Peyer's patch (tissue), 4 donors: ENCODE measurements at regions not wholly inside any gene's neighbourhood (a gene's known extent, or its start where the extent isn't known, plus 50 kb on each side); places are given as distances from the start of the nearest gene placed in this dataset.

Source experiments
- POLR2A ChIP-seq, 2 donors: fragments of 450-650 bp; IDR thresholded peaks; one replicate each; pipeline ENCODE4 v1.5.1; 2017; ENCODE audit warnings: antibody characterized with exemption in 2 of 2, mild to moderate bottlenecking in 2 of 2, moderate library complexity in 2 of 2
- TF ChIP-seq, protein P1 (sequence below), 6 experiments: fragments of 450-650 bp in 4 of 6; fragments of 200-600 bp in 2 of 6; sonication (generic) in 1 of 6; IDR thresholded peaks; one replicate each; pipeline ENCODE4 v1.5.1; 2017 to 2019; ENCODE audit warnings: antibody characterized with exemption in 6 of 6, mild to moderate bottlenecking in 3 of 6, moderate library complexity in 1 of 6

- TF ChIP-seq, protein P1, sequence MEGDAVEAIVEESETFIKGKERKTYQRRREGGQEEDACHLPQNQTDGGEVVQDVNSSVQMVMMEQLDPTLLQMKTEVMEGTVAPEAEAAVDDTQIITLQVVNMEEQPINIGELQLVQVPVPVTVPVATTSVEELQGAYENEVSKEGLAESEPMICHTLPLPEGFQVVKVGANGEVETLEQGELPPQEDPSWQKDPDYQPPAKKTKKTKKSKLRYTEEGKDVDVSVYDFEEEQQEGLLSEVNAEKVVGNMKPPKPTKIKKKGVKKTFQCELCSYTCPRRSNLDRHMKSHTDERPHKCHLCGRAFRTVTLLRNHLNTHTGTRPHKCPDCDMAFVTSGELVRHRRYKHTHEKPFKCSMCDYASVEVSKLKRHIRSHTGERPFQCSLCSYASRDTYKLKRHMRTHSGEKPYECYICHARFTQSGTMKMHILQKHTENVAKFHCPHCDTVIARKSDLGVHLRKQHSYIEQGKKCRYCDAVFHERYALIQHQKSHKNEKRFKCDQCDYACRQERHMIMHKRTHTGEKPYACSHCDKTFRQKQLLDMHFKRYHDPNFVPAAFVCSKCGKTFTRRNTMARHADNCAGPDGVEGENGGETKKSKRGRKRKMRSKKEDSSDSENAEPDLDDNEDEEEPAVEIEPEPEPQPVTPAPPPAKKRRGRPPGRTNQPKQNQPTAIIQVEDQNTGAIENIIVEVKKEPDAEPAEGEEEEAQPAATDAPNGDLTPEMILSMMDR (IDR thresholded peaks at IDR 0.05), result no peak
- TF ChIP-seq POLR2A (IDR thresholded peaks at IDR 0.05), result no peak
Measured at GRCh38 chr14:85732031-85732430, 202.1 kb downstream of the FLRT2 start.
